Stimulated activated naive CD8-positive, alpha-beta T cell treated with anti-CD3 and anti-CD28 coated beads, Interleukin-15, amount 100 ng/mL, for 72 hours (primary cell): ENCODE measurements at regions not wholly inside any gene's neighbourhood (a gene's known extent, or its start where the extent isn't known, plus 50 kb on each side); places are given as distances from the start of the nearest gene placed in this dataset.

Experiments
- ATAC-seq: fragments of 150-1000 bp; cut with Tn5 transposase; 2 replicates; pipeline ENCODE4 v1.10.0; 2021; ENCODE audit warnings: mild to moderate bottlenecking, moderate library complexity
- DNase-seq, 2 donors: peaks; one replicate each; pipeline ENCODE4 v3.0.0; 2021 to 2022
- H3K27ac Mint-ChIP-seq, 2 donors: one replicate each; pipeline ENCODE4 v1.8.0; 2022; ENCODE audit warnings: mild to moderate bottlenecking in 2 of 2, mixed read lengths in 2 of 2, moderate library complexity in 2 of 2
- H3K27me3 Mint-ChIP-seq: one replicate; pipeline ENCODE4 v1.8.0; 2022; ENCODE audit warnings: mixed read lengths
- H3K4me1 Mint-ChIP-seq: one replicate; pipeline ENCODE4 v1.8.0; 2022; ENCODE audit warnings: mild to moderate bottlenecking, mixed read lengths
- H3K4me3 Mint-ChIP-seq, 2 donors: one replicate each; pipeline ENCODE4 v1.8.0; 2022; ENCODE audit warnings: mild to moderate bottlenecking in 2 of 2, mixed read lengths in 2 of 2, moderate library complexity in 1 of 2
- H3K9me3 Mint-ChIP-seq, 2 donors: one replicate each; pipeline ENCODE4 v1.8.0; 2022; ENCODE audit warnings: mixed read lengths in 2 of 2

GRCh38 chr13:77838271-77838670 is 80.4 kb downstream of the EDNRB start:
- DNase-seq (no peak), ATAC-seq (no peak)
- no peaks in the 10 kb centered on the region for H3K9me3 Mint-ChIP-seq
- no peaks in the 10 kb centered on the region for H3K4me1 Mint-ChIP-seq
- no peaks in the 10 kb centered on the region for H3K27me3 Mint-ChIP-seq
- no peak overlapping the region for H3K27ac Mint-ChIP-seq
- no peak overlapping the region for H3K4me3 Mint-ChIP-seq

- Mint-ChIP-seq H3K9me3 (no peaks in the 10 kb centered on the region), H3K27ac (no peak overlapping the region), H3K4me3 (no peak overlapping the region), H3K27me3 (no peaks in the 10 kb centered on the region), H3K4me1 (no peaks in the 10 kb centered on the region)
- ATAC-seq (no peak), DNase-seq (no peak)
These were observed 82.2 kb downstream of the EDNRB start for GRCh38 chr13:77836423-77836822.

- DNase-seq (no peak), ATAC-seq (no peak)
- Mint-ChIP-seq H3K4me3 (no peak overlapping the region), H3K27me3 (no peaks in the 10 kb centered on the region), H3K27ac (no peak overlapping the region), H3K9me3 (no peaks in the 10 kb centered on the region), H3K4me1 (no peaks in the 10 kb centered on the region)
These were observed 85.2 kb downstream of the EDNRB start for GRCh38 chr13:77833331-77833863.

- DNase-seq: no peak
- H3K4me3 Mint-ChIP-seq: no peak overlapping the region
- H3K27me3 Mint-ChIP-seq: no peaks in the 10 kb centered on the region
- ATAC-seq: no peak
- H3K4me1 Mint-ChIP-seq: no peaks in the 10 kb centered on the region
- H3K9me3 Mint-ChIP-seq: no peaks in the 10 kb centered on the region
- no peak overlapping the region for H3K27ac Mint-ChIP-seq
These were observed 86.1 kb downstream of the EDNRB start for GRCh38 chr13:77832339-77833100.

GRCh38 chr13:77831866-77832265 is 86.8 kb downstream of the EDNRB start:
- H3K4me1 Mint-ChIP-seq: no peaks in the 10 kb centered on the region
- no peak overlapping the region for H3K4me3 Mint-ChIP-seq
- H3K27ac Mint-ChIP-seq: peak overlapping the region in 1 of 2 donors; percentile 42
- H3K27me3 Mint-ChIP-seq: no peaks in the 10 kb centered on the region
- DNase-seq (no peak), ATAC-seq (no peak)
- H3K9me3 Mint-ChIP-seq: no peaks in the 10 kb centered on the region

- Mint-ChIP-seq H3K4me3 (no peak overlapping the region), H3K4me1 (no peaks in the 10 kb centered on the region), H3K27ac (no peak overlapping the region), H3K27me3 (no peaks in the 10 kb centered on the region), H3K9me3 (no peaks in the 10 kb centered on the region)
- no peak for ATAC-seq
- no peak for DNase-seq
These were observed 88.7 kb downstream of the EDNRB start for GRCh38 chr13:77829963-77830362.

GRCh38 chr13:77828799-77829198 is 89.8 kb downstream of the EDNRB start:
- Mint-ChIP-seq H3K9me3 (no peaks in the 10 kb centered on the region), H3K4me1 (no peaks in the 10 kb centered on the region), H3K27ac (no peak overlapping the region), H3K27me3 (no peaks in the 10 kb centered on the region), H3K4me3 (no peak overlapping the region)
- no peak for ATAC-seq
- DNase-seq: no peak

GRCh38 chr13:77827332-77827731 is 91.3 kb downstream of the EDNRB start:
- Mint-ChIP-seq H3K9me3 (no peaks in the 10 kb centered on the region), H3K27me3 (no peaks in the 10 kb centered on the region), H3K4me3 (no peak overlapping the region), H3K27ac (no peak overlapping the region), H3K4me1 (no peaks in the 10 kb centered on the region)
- DNase-seq (no peak), ATAC-seq (no peak)

- H3K27ac Mint-ChIP-seq: no peak overlapping the region
- no peak for ATAC-seq
- peaks cover 6% of the 10 kb centered on the region for H3K4me1 Mint-ChIP-seq
These were observed 98.0 kb downstream of the EDNRB start for GRCh38 chr13:77820431-77821149.

GRCh38 chr13:77817521-77817920 is 101.1 kb downstream of the EDNRB start:
- no peak for DNase-seq
- Mint-ChIP-seq H3K9me3 (no peaks in the 10 kb centered on the region), H3K4me1 (peaks cover 6% of the 10 kb centered on the region), H3K27ac (no peak overlapping the region), H3K4me3 (no peak overlapping the region), H3K27me3 (peaks cover 16% of the 10 kb centered on the region)
- ATAC-seq: no peak

More at GRCh38 chr13:77820431-77821149, 98.0 kb downstream of the EDNRB start:
- no peak overlapping the region for H3K4me3 Mint-ChIP-seq
- DNase-seq: no peak
- H3K27me3 Mint-ChIP-seq: peaks cover 16% of the 10 kb centered on the region
- H3K9me3 Mint-ChIP-seq: no peaks in the 10 kb centered on the region

- no peak overlapping the region for H3K4me3 Mint-ChIP-seq
- ATAC-seq (no peak), DNase-seq (no peak)
- H3K27ac Mint-ChIP-seq: no peak overlapping the region
- peaks cover 12% of the 10 kb centered on the region for H3K27me3 Mint-ChIP-seq
- no peaks in the 10 kb centered on the region for H3K9me3 Mint-ChIP-seq
- peaks cover 1% of the 10 kb centered on the region for H3K4me1 Mint-ChIP-seq
These were observed 103.3 kb downstream of the EDNRB start for GRCh38 chr13:77815330-77815729.
